Gastroesophageal sphincter (tissue), 4 donors: ENCODE measurements at regions not wholly inside any gene's neighbourhood (a gene's known extent, or its start where the extent isn't known, plus 50 kb on each side); places are given as distances from the start of the nearest gene placed in this dataset.

ENCODE experiments used
- ATAC-seq: fragments of 150-250 bp; one replicate; pipeline ENCODE4 v1.9.1; 2016; ENCODE audit warnings: mild to moderate bottlenecking, moderate library complexity
- H3K27ac ChIP-seq, 4 donors: fragments of 200-600 bp; sonication (generic) in 3 of 4; 1 replicate in 3 of 4; 2 replicates in 1 of 4; pipeline ENCODE4 v1.5.1; 2016 to 2019
- H3K27me3 ChIP-seq: fragments of 200-600 bp; sonication (generic); one replicate; pipeline ENCODE4 v1.5.1; 2019
- H3K36me3 ChIP-seq, 2 donors: fragments of 200-600 bp; sonication (generic); one replicate each; pipeline ENCODE4 v1.5.1; 2019; ENCODE audit warnings: control low read depth in 1 of 2
- H3K4me1 ChIP-seq, 3 donors: fragments of 200-600 bp; sonication (generic); 1 replicate in 2 of 3; 2 replicates in 1 of 3; pipeline ENCODE4 v1.5.1; 2016 to 2019; ENCODE audit warnings: control low read depth in 2 of 3
- H3K4me3 ChIP-seq, 2 donors: fragments of 200-600 bp; sonication (generic); one replicate each; pipeline ENCODE4 v1.5.1; 2019; ENCODE audit warnings: mild to moderate bottlenecking in 1 of 2, moderate library complexity in 1 of 2
- H3K9me3 ChIP-seq, 3 donors: fragments of 200-600 bp; sonication (generic); one replicate each; pipeline ENCODE4 v1.5.1; 2017 to 2019; ENCODE audit warnings: control low read depth in 2 of 3
- EP300 ChIP-seq: sonication (generic); formaldehyde crosslinking; IDR thresholded peaks from one replicate; pipeline ENCODE4 v1.6.1; 2017; ENCODE audit warnings: antibody characterized with exemption, mild to moderate bottlenecking
- POLR2A ChIP-seq, 2 donors: fragments of 450-650 bp; IDR thresholded peaks; one replicate each; pipeline ENCODE4 v1.6.1; 2017; ENCODE audit warnings: antibody characterized with exemption in 2 of 2, mild to moderate bottlenecking in 2 of 2, moderate library complexity in 1 of 2
- POLR2AphosphoS5 ChIP-seq: sonication (generic); formaldehyde crosslinking; IDR thresholded peaks from one replicate; pipeline ENCODE4 v1.6.1; 2017; ENCODE audit warnings: antibody characterized with exemption
- WGBS, 2 donors: methylation state at CpG; one replicate each; pipeline ENCODE4 v1.1.5; 2018; ENCODE audit warnings: low coverage in 1 of 2; 5-methylcytosine and 5-hydroxymethylcytosine counted together
- TF ChIP-seq, protein P1 (sequence below), 4 experiments: fragments of 200-600 bp in 2 of 4; fragments of 450-650 bp in 2 of 4; sonication (generic) in 1 of 4; IDR thresholded peaks; one replicate each; pipeline ENCODE4 v1.5.1; 2017 to 2019; ENCODE audit warnings: antibody characterized with exemption in 4 of 4, mild to moderate bottlenecking in 2 of 4, moderate library complexity in 2 of 4

DNA sequence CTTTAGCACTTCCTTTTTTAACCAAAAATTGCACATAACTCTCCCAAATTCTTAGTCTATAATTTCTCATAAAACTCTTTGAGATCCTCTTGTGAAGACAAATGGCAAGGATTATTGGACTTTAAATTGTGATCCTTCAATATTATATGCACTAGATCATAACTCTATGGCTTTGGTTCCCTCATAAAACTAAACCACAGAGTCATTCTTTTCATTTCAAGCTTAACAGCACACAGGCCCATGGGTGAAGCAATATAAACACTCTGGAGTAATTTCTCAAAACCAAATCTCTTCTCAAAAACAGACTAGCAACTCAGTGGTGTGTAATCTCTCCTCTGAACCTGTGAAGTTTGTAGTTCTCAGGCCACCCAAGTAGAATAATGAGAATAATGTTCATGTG, 171.0 kb upstream of the NECTIN3 start:
- H3K4me1 ChIP-seq: no peaks in the 10 kb centered on the region
- no peaks in the 10 kb centered on the region for H3K36me3 ChIP-seq
- H3K27ac ChIP-seq: no peak overlapping the region
- no peaks in the 10 kb centered on the region for H3K27me3 ChIP-seq
- no peak overlapping the region for H3K4me3 ChIP-seq
- TF ChIP-seq POLR2A (IDR thresholded peaks at IDR 0.05) (no peak), EP300 (no peak), POLR2AphosphoS5 (no peak)
- TF ChIP-seq, protein P1, sequence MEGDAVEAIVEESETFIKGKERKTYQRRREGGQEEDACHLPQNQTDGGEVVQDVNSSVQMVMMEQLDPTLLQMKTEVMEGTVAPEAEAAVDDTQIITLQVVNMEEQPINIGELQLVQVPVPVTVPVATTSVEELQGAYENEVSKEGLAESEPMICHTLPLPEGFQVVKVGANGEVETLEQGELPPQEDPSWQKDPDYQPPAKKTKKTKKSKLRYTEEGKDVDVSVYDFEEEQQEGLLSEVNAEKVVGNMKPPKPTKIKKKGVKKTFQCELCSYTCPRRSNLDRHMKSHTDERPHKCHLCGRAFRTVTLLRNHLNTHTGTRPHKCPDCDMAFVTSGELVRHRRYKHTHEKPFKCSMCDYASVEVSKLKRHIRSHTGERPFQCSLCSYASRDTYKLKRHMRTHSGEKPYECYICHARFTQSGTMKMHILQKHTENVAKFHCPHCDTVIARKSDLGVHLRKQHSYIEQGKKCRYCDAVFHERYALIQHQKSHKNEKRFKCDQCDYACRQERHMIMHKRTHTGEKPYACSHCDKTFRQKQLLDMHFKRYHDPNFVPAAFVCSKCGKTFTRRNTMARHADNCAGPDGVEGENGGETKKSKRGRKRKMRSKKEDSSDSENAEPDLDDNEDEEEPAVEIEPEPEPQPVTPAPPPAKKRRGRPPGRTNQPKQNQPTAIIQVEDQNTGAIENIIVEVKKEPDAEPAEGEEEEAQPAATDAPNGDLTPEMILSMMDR (IDR thresholded peaks at IDR 0.05): no peak
- no peaks in the 10 kb centered on the region for H3K9me3 ChIP-seq
- ATAC-seq: no peak

DNA sequence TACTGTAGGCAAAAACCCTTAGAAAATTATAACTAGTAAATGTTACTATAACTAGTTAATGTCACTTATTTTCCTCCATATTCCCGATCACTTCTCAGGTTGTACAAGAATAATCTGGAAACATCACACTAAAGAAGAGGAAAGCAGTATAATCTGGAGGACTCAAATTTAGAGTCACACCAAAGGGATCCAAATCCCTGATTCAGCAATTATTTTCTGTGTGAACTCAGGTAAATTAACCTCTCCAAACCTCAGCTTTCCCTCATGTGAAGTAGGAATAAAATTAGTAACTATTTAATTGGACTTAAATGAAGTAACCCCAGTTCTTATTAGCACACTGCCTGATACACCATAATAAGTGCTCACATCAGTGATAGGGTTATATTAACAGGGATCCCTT, 170.1 kb upstream of the NECTIN3 start:
- H3K4me1 ChIP-seq: no peaks in the 10 kb centered on the region
- ATAC-seq: no peak
- no peak for TF ChIP-seq EP300
- TF ChIP-seq POLR2A (IDR thresholded peaks at IDR 0.05): no peak
- TF ChIP-seq POLR2AphosphoS5: no peak
- TF ChIP-seq, protein P1 (IDR thresholded peaks at IDR 0.05): no peak
- H3K4me3 ChIP-seq: no peak overlapping the region
- no peaks in the 10 kb centered on the region for H3K36me3 ChIP-seq
- H3K27ac ChIP-seq: no peak overlapping the region
- no peaks in the 10 kb centered on the region for H3K27me3 ChIP-seq
- no peaks in the 10 kb centered on the region for H3K9me3 ChIP-seq
- 92 to 100% methylated on average over 1 of the region's 1 CpG for WGBS, 2 donors

DNA sequence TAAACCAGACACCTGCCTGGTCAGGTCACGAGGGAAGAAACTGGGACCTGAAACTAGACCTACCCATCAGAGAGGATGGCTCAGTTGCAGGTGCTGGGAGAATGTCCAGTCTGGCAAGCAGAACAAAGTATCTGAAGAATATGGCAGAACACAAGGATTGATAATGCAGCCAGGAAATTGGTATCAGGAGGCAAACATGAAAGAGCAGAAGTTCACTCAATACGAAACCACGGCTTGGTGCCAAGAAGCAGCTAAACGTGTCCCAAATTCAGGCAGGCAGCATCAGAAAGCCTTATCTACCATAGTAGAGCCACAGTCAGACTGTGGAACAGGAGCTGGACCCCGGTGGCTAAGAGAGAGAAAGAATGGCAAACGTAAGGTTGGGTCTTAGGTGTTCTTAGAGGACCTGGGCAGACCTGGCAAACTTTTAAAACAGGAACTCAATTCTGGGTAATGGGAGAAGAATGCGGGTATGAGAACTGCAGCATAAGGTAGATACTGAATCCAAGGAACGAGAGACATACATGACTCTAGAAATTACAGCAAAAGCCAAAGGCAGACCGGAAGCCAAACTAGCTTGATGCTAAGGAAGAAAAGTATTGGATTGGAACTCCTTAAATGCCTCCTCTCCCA, 169.0 kb upstream of the NECTIN3 start:
- no peak for ATAC-seq
- 80 to 100% methylated on average over 4 to 9 of the region's 9 CpGs for WGBS, 2 donors
- no peaks in the 10 kb centered on the region for H3K27me3 ChIP-seq

DNA sequence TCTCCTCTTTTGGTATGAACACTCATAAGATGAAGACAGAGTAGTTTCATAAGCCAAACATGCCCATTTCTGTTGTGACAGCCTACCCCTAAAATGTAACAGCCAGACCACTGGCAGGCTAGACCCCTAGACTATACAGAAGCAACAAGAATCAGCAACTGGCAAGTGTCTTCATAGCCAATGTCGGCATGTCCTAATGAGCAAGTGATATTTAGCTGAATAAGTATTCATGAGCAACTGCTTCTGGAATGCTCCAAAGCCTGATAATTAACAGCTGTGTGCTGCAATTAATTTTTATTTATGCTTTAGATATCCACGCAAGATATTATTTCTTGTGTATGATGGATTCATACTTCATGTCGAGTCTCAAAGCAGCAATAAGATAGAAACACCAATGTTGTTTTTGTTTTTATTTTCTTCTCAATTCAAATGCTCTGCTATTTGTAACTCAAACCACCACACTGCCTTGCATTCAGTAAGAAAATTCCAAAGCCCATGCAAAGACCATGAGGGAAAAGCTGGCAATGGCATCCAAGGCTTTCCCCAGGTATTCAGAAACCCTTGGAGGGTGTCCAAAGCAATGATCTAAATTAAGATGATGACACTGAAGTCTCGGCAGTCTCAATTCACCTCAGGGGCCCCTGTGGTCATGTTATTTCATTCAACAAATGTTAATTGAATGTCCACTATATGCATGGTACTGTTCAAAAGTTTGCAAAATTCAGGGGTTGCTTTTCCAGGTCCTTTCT, 167.7 kb upstream of the NECTIN3 start:
- no peak for TF ChIP-seq POLR2A (IDR thresholded peaks at IDR 0.05)
- TF ChIP-seq EP300: no peak
- TF ChIP-seq, protein P1 (IDR thresholded peaks at IDR 0.05): no peak
- TF ChIP-seq POLR2AphosphoS5: no peak
- 71 to 72% methylated on average over 4 of the region's 4 CpGs for WGBS, 2 donors

More for the DNA sequence above, 169.0 kb upstream of the NECTIN3 start:
- TF ChIP-seq EP300 (no peak), POLR2AphosphoS5 (no peak), POLR2A (IDR thresholded peaks at IDR 0.05) (no peak)
- TF ChIP-seq, protein P1 (IDR thresholded peaks at IDR 0.05): no peak
- Histone ChIP-seq H3K4me1 (no peaks in the 10 kb centered on the region), H3K36me3 (no peaks in the 10 kb centered on the region), H3K4me3 (no peak overlapping the region), H3K9me3 (no peaks in the 10 kb centered on the region), H3K27ac (no peak overlapping the region)

DNA sequence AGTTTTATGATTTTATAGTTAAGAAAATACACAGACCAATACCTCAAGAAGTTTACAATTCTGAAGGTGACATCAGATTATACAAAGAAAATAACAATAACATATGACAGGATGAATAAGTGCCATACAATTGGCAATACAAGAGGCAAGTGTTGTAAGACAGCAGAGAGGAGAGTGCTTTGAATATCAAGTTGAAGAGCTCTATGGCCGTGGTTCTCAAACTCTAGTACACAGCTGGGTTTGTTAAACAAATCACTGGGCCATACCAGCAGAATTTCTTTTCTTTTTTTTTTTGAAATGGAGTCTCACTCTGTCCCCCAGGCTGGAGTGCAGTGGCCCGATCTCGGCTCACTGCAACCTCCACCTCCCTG, 167.1 kb upstream of the NECTIN3 start:
- no peaks in the 10 kb centered on the region for H3K27me3 ChIP-seq
- no peaks in the 10 kb centered on the region for H3K36me3 ChIP-seq
- no peak for ATAC-seq
- H3K4me1 ChIP-seq: no peaks in the 10 kb centered on the region
- no peak overlapping the region for H3K4me3 ChIP-seq
- no peak overlapping the region for H3K27ac ChIP-seq
- TF ChIP-seq, protein P1 (IDR thresholded peaks at IDR 0.05): no peak
- TF ChIP-seq POLR2A (IDR thresholded peaks at IDR 0.05) (no peak), POLR2AphosphoS5 (no peak), EP300 (no peak)
- WGBS, 2 donors: 65 to 97% methylated on average over 2 to 3 of the region's 3 CpGs
- H3K9me3 ChIP-seq: no peaks in the 10 kb centered on the region

More for the DNA sequence above, 167.7 kb upstream of the NECTIN3 start:
- Histone ChIP-seq H3K4me1 (no peaks in the 10 kb centered on the region), H3K36me3 (no peaks in the 10 kb centered on the region), H3K27me3 (no peaks in the 10 kb centered on the region), H3K9me3 (no peaks in the 10 kb centered on the region), H3K4me3 (no peak overlapping the region), H3K27ac (no peak overlapping the region)
- ATAC-seq: no peak
